HG03457 (cell line): ENCODE measurements at regions not wholly inside any gene's neighbourhood (a gene's known extent, or its start where the extent isn't known, plus 50 kb on each side); places are given as distances from the start of the nearest gene placed in this dataset.
A peak's percentile ranks its signal among the peaks of the same experiment; 100 is the strongest.

Source experiments
- ATAC-seq: cut with Tn5 transposase; IDR thresholded peaks from one replicate; pipeline ENCODE4 v1.9.1; 2021; ENCODE audit warnings: moderate number of reproducible peaks; ENCODE audit not compliant: unreplicated experiment

- no peak for ATAC-seq
These were observed 96.3 kb upstream of the PDC start for GRCh38 chr1:186557147-186557777.

DNA sequence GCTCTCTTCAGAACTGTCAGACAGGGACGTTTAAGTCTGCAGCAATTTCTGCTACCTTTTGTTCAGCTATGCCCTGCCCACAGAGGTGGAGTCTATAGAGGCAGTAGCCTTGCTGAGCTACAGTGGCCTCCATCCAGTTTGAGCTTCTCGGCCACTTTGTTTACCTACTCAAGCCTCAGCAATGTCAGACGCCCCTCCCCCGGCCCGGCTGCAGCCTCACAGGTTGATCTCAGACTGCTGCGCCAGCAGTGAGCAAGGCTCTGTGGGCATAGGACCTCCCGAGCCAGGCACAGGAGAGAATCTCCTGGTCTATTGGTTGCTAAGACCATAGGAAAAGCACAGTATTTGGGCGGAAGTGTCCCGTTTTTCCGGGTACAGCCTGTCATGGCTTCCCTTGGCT lies 89.9 kb upstream of the PDC start:
- ATAC-seq: no peak

- no peak for ATAC-seq
These were observed 80.1 kb upstream of the PDC start for GRCh38 chr1:186541003-186541402.

DNA sequence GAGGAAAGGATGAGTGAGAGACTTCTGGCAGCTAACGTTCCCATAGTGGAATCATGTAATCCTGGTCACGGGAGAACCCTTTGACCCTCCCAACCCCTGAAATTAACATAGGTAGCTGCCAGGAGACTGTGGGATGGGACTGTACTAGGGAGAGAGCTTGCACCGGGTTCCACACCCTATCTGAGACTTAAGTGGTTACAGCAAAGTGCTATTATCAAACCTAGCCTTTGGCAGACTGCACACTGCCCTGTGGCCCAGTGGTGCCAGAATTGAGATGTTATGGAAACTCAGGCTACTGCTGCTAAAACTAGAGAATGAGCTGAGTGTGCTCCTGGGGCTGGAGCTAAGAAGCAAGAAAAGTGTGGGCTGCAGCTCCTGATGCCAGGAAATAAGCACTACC lies 79.6 kb upstream of the PDC start:
- ATAC-seq: no peak

DNA sequence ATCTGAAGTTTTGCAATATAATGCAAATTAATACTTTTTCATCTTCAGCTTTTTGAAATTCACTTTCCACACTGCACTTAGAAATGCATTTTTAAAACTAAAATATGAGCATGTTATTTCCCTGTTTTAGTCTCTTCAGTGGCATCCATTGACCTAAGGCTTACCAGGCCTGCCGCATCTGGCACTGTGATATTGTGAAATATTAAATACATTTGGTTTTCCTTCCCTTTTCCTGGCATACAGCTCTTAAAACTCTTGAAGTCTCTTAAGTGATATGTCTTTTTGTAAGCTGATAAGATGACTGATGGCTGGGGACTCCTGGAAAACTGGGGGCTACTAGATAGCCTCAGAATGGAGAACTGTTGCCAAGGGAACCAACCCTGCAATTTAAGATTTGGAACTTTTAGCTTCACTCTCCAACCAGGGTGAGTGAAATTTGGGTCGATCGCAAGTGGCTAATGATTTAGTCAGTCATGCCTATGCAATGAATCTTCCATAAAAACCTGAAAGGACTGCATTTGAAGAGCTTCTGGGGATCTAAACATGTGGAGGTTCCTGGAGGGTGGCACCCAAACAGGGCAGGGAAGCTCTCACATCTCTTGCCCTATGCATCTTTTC lies 75.5 kb upstream of the PDC start:
- no peak for ATAC-seq

DNA sequence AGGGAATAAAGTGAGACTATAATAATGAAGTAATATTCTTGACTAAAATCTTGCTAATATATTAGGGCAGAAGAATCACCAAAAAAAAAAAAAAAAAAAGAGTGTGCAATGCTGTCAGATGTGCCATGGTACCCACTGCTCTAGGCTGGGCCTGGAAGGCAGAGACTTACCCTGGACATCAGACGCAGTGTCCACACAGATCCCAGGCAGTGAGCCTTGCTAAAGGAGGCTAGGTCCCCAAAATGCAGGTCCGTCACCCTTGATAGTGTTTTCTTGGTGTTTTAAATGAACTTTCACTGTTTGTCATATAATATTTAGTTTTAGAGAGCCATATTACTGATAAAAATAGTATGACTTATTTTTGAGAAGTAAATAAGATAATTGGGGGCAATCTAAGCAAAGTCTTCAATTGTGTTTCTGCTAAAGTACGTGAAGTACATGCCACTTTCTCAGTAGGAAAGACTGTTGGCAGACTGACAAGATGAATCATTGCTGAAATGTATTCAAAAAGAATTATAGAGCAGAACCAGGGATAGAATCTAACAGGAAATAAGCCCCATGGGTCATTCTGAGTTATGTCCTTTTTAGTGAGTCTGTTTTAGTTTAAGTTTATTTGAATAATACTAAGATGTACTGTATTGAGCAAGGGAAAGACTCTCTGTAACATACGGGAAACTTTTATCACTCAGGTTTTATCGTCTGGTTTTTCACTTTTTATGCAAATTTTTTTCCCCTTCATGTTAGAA lies 74.6 kb upstream of the PDC start:
- ATAC-seq: no peak

GRCh38 chr1:186534401-186534800 lies 73.5 kb upstream of the PDC start:
- ATAC-seq: no peak

GRCh38 chr1:186532466-186532865 lies 71.6 kb upstream of the PDC start:
- no peak for ATAC-seq

GRCh38 chr1:186531561-186532165 lies 70.7 kb upstream of the PDC start:
- no peak for ATAC-seq

DNA sequence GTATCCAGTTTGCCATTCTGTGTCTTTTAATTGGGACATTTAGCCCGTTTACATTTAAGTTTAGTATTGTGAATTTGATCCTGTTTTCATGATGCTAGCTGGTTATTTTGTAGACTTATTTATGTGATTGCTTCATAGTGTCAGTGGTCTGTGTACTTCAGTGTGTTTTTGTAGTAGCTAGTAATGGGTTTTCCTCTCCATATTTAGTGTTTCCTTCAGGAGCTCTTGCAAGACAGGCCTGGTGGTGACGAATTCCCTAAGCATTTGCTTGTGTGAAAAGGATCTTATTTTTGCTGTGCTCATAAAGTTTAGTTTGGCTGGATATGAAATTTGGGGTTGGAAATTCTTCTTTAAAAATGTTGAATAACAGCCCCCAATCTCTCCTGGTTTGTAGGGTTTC lies 69.2 kb upstream of the PDC start:
- ATAC-seq: no peak

- no peak for ATAC-seq
These were observed 59.1 kb upstream of the PDC start for GRCh38 chr1:186519982-186520381.

DNA sequence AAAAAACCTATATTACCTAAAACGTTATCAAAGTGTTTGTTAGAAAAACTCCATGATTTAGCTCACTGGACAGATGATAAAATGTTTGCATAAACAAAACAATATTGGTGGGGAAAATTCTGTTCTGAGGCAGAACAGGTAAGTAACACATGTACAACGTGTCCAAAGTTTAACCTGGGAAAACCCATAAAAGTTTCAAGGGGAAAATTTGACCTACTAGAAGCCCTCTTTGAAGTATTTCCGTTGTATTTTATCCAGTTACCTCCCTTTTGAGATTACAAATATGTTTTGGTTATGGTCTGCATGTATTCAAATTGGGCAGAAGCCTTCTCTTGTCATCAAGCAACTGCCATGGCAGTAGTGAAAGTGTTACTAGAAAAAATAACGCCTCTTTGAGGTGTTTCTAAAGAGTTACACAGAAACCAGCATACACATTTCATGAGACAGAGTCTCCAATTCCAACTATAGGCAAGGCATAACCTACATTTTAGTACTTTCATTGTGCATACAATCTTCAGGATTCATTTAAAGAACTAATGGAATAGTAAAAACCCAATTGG lies 58.0 kb upstream of the PDC start:
- ATAC-seq: peak; percentile 74

- no peak for ATAC-seq
These were observed 57.5 kb upstream of the PDC start for GRCh38 chr1:186518395-186518794.

GRCh38 chr1:186514367-186514766 lies 53.5 kb upstream of the PDC start:
- no peak for ATAC-seq

- ATAC-seq: no peak
These were observed 52.6 kb upstream of the PDC start for GRCh38 chr1:186513526-186513925.

GRCh38 chr1:186512698-186513457 lies 52.0 kb upstream of the PDC start:
- ATAC-seq: no peak

DNA sequence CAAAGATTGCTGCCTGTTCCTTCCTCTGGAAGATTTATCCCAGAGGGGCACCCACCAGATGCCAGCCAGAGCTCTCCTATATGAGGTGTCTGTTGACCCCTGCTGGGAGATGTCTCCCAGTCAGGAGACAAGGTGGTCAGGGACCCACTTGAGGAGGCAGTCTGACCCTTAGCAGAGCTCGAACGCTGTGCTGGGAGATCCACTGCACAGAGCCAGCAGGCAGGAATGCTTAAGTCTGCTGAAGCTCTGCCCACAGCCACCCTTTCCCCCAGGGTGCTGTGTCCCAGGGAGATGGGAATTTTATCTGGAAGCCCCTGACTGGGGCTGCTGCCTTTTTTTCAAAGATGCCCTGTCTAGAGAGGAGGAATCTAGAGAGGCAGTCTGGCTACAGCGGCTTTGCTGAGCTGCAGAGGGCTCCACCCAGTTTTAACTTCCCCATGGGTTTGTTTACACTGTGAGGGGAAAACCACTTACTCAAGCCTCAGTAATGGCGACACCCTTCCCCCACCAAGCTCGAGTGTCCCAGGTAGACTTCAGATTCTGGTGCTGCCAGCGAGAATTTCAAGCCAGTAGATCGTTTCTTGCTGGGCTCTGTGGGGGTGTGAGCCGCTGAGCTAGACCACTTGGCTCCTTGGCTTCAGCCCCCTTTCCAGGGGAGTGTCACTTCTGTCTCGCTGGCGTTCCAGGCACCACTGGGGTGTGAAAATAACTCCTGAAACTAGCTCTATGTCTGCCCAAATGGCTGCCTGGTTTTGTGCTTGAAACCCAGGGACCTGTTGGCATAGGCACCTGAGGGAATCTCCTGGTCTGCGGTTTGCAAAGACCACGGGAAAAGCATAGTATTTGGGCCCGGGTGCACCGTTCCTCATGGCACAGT lies 51.1 kb upstream of the PDC start:
- ATAC-seq: peak; percentile 79
